Caco-2 (cell line): ENCODE measurements at regions not wholly inside any gene's neighbourhood (a gene's known extent, or its start where the extent isn't known, plus 50 kb on each side); places are given as distances from the start of the nearest gene placed in this dataset.

Source experiments
- BruUV-seq: library from RNA; stranded (reverse); fragments of 400-500 nt; replicated peaks from 2 replicates; lab custom pipeline; 2021; lab: Mats Ljungman, UMichigan
- CTCF ChIA-PET: fragments of 300-600 bp; sonication (Branson Sonifier 250); formaldehyde crosslinking; loops from one replicate; lab custom pipeline; 2022; ENCODE audit warnings: antibody characterized with exemption; lab: Charles Lee
- POLR2A ChIA-PET: fragments of 300-600 bp; sonication (Branson Sonifier 250); formaldehyde crosslinking; loops from one replicate; lab custom pipeline; 2022; ENCODE audit warnings: antibody characterized with exemption; lab: Charles Lee
- DNase-seq, 2 experiments: peaks; one replicate each; pipeline versions ENCODE4 v3.0.0 to v3.0.0-alpha.2; 2020 to 2022
- H3K27me3 ChIP-seq: replicated peaks from 2 replicates; pipeline ENCODE4 v1.6.0; 2011; ENCODE audit warnings: low read length; ENCODE audit not compliant: control insufficient read depth, insufficient read depth
- H3K36me3 ChIP-seq: 2 replicates; pipeline ENCODE4 v1.5.1; 2011; ENCODE audit warnings: low read length; ENCODE audit not compliant: control insufficient read depth, insufficient read depth
- H3K4me1 ChIP-seq: fragments of 250-450 bp; sonication (Bioruptor Pico); 2 replicates; pipeline ENCODE4 v1.5.1; 2020; ENCODE audit warnings: mild to moderate bottlenecking
- H3K4me3 ChIP-seq: 2 replicates; pipeline ENCODE4 v1.5.1; 2011; ENCODE audit warnings: low read depth, mild to moderate bottlenecking, control low read depth, low read length
- H3K9me3 ChIP-seq: fragments of 250-450 bp; sonication (Bioruptor Pico); 2 replicates; pipeline ENCODE4 v1.5.1; 2020; ENCODE audit warnings: mild to moderate bottlenecking, moderate library complexity
- H3K27ac Mint-ChIP-seq: one replicate; pipeline ENCODE4 v1.8.0; 2022; ENCODE audit warnings: mixed read lengths; ENCODE audit not compliant: unreplicated experiment
- H3K27me3 Mint-ChIP-seq: one replicate; pipeline ENCODE4 v1.8.0; 2022; ENCODE audit warnings: mixed read lengths; ENCODE audit not compliant: insufficient read depth, unreplicated experiment
- H3K36me3 Mint-ChIP-seq: one replicate; pipeline ENCODE4 v1.8.0; 2022; ENCODE audit warnings: mild to moderate bottlenecking, mixed read lengths; ENCODE audit not compliant: insufficient read depth, unreplicated experiment
- H3K4me1 Mint-ChIP-seq: one replicate; pipeline ENCODE4 v1.8.0; 2022; ENCODE audit warnings: low read depth, mixed read lengths; ENCODE audit not compliant: unreplicated experiment
- H3K4me3 Mint-ChIP-seq: one replicate; pipeline ENCODE4 v1.8.0; 2022; ENCODE audit warnings: mild to moderate bottlenecking, moderate library complexity, mixed read lengths; ENCODE audit not compliant: unreplicated experiment
- H3K9me3 Mint-ChIP-seq: one replicate; pipeline ENCODE4 v1.8.0; 2022; ENCODE audit warnings: mixed read lengths; ENCODE audit not compliant: unreplicated experiment
- intact Hi-C: fragments of 100-400 bp; cut with micrococcal nuclease; formaldehyde crosslinking; loops from one replicate; pipeline ENCODE4 v1.10.0; 2022; ENCODE audit not compliant: unreplicated experiment
- TF ChIP-seq, protein P1 (sequence below), 2 experiments: fragments of 200-600 bp in 1 of 2; IDR thresholded peaks; 1 replicate in 1 of 2; 2 replicates in 1 of 2; pipeline versions ENCODE4 v1.5.1 to v1.8.0; 2011 to 2022; ENCODE audit warnings: antibody characterized with exemption in 1 of 2, control low read depth in 1 of 2, inconsistent platforms in 1 of 2, low read depth in 1 of 2, low read length in 1 of 2, mild to moderate bottlenecking in 1 of 2, moderate library complexity in 1 of 2; ENCODE audit not compliant: insufficient read depth in 1 of 2, severe bottlenecking in 1 of 2, unreplicated experiment in 1 of 2

GRCh38 chr17:71037386-71037785, 868.1 kb downstream of the KCNJ2 start:
- ChIA-PET CTCF (no interaction called here), POLR2A (no interaction called here)
- intact Hi-C loops = no loop called here
- H3K27me3 ChIP-seq = no peaks in the 10 kb centered on the region; the same call in 1 of the 2 replicates
- Mint-ChIP-seq H3K4me1 (no peaks in the 10 kb centered on the region), H3K4me3 (no peak overlapping the region), H3K9me3 (no peaks in the 10 kb centered on the region), H3K36me3 (no peaks in the 10 kb centered on the region), H3K27ac (no peak overlapping the region), H3K27me3 (peaks cover 3% of the 10 kb centered on the region)
- BruUV-seq = no TSS peak
- no peaks in the 10 kb centered on the region for H3K4me1 ChIP-seq
- DNase-seq = no peak
- no peak overlapping the region for H3K4me3 ChIP-seq
- TF ChIP-seq, protein P1, sequence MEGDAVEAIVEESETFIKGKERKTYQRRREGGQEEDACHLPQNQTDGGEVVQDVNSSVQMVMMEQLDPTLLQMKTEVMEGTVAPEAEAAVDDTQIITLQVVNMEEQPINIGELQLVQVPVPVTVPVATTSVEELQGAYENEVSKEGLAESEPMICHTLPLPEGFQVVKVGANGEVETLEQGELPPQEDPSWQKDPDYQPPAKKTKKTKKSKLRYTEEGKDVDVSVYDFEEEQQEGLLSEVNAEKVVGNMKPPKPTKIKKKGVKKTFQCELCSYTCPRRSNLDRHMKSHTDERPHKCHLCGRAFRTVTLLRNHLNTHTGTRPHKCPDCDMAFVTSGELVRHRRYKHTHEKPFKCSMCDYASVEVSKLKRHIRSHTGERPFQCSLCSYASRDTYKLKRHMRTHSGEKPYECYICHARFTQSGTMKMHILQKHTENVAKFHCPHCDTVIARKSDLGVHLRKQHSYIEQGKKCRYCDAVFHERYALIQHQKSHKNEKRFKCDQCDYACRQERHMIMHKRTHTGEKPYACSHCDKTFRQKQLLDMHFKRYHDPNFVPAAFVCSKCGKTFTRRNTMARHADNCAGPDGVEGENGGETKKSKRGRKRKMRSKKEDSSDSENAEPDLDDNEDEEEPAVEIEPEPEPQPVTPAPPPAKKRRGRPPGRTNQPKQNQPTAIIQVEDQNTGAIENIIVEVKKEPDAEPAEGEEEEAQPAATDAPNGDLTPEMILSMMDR (IDR thresholded peaks at IDR 0.05; ENCODE audit: insufficient read depth in 1 of 2, low read depth in 1 of 2, low read length in 1 of 2, severe bottlenecking in 1 of 2, unreplicated experiment in 1 of 2) = no peak
- H3K36me3 ChIP-seq = no peaks in the 10 kb centered on the region
- H3K9me3 ChIP-seq = no peaks in the 10 kb centered on the region

GRCh38 chr17:71039391-71039790, 870.1 kb downstream of the KCNJ2 start:
- POLR2A ChIA-PET = no interaction called here
- Mint-ChIP-seq H3K4me1 (no peaks in the 10 kb centered on the region), H3K4me3 (no peak overlapping the region), H3K9me3 (no peaks in the 10 kb centered on the region), H3K36me3 (no peaks in the 10 kb centered on the region), H3K27ac (no peak overlapping the region), H3K27me3 (no peaks in the 10 kb centered on the region)
- Histone ChIP-seq H3K27me3 (no peaks in the 10 kb centered on the region; the same call in 1 of the 2 replicates), H3K4me3 (no peak overlapping the region), H3K4me1 (no peaks in the 10 kb centered on the region), H3K9me3 (no peaks in the 10 kb centered on the region), H3K36me3 (no peaks in the 10 kb centered on the region)
- CTCF ChIA-PET = no interaction called here
- no peak for DNase-seq
- no TSS peak for BruUV-seq
- intact Hi-C loops = no loop called here
- TF ChIP-seq, protein P1 (IDR thresholded peaks at IDR 0.05; ENCODE audit: insufficient read depth in 1 of 2, low read depth in 1 of 2, low read length in 1 of 2, severe bottlenecking in 1 of 2, unreplicated experiment in 1 of 2) = no peak

DNA sequence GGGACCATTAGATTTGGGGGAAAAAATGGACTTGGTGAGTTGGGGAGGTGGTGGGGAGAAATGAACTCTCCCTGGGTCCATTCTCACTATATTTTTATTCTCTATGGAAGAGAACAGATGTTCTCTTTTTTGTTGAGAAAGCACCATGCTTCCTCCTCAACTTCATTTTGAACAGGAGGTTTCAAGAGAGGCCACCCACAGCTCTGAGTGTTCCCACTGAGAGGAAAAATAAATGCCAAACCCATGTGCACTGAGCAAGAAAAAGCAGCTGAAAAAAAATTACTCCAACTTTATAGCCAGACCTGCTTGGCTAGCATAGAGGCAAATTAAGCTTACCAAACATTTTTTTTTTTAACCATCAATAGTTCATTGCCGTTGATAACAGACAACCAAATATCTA, 883.6 kb downstream of the KCNJ2 start:
- TF ChIP-seq, protein P1 (IDR thresholded peaks at IDR 0.05; ENCODE audit: insufficient read depth in 1 of 2, low read depth in 1 of 2, low read length in 1 of 2, severe bottlenecking in 1 of 2, unreplicated experiment in 1 of 2) = no peak
- no peak for DNase-seq
- Histone ChIP-seq H3K4me3 (no peak overlapping the region), H3K36me3 (no peaks in the 10 kb centered on the region), H3K27me3 (no peaks in the 10 kb centered on the region), H3K9me3 (no peaks in the 10 kb centered on the region), H3K4me1 (no peaks in the 10 kb centered on the region)
- H3K27ac Mint-ChIP-seq = no peak overlapping the region
- H3K9me3 Mint-ChIP-seq = no peaks in the 10 kb centered on the region
- H3K27me3 Mint-ChIP-seq = peaks cover 11% of the 10 kb centered on the region
- H3K36me3 Mint-ChIP-seq = no peaks in the 10 kb centered on the region
- intact Hi-C loops = no loop called here
- no peaks in the 10 kb centered on the region for H3K4me1 Mint-ChIP-seq
- ChIA-PET CTCF (no interaction called here), POLR2A (no interaction called here)
- no peak overlapping the region for H3K4me3 Mint-ChIP-seq
- BruUV-seq = no TSS peak
